ENCODE measurements at regions not wholly inside any gene's neighbourhood (a gene's known extent, or its start where the extent isn't known, plus 50 kb on each side); places are given as distances from the start of the nearest gene placed in this dataset.

GRCh38 chr7:156100086-156100485, 287.8 kb upstream of the SHH start:
- no peak for DNase-seq (ENCODE audit: low spot score)

DNA sequence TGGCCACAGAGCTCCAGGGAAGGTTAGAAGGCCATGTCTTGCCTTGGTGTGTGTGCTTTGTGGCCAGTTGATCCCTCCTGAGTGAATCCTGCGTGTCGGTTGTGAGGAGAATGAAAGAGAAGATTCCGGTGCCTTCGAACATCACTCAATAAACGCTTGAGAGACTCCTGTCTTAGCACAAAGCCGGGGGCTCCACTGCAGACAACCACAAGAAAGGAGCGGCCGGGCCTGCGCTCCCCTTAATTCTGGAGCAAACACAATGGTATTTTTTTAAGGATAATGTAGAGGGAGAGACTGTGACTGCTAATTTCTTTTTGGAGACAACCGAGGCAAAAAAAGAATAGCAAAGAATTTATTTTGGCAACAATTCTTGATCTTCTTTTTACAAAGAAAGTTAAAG, 286.8 kb upstream of the SHH start:
- DNase-seq (ENCODE audit: low spot score): no peak

DNA sequence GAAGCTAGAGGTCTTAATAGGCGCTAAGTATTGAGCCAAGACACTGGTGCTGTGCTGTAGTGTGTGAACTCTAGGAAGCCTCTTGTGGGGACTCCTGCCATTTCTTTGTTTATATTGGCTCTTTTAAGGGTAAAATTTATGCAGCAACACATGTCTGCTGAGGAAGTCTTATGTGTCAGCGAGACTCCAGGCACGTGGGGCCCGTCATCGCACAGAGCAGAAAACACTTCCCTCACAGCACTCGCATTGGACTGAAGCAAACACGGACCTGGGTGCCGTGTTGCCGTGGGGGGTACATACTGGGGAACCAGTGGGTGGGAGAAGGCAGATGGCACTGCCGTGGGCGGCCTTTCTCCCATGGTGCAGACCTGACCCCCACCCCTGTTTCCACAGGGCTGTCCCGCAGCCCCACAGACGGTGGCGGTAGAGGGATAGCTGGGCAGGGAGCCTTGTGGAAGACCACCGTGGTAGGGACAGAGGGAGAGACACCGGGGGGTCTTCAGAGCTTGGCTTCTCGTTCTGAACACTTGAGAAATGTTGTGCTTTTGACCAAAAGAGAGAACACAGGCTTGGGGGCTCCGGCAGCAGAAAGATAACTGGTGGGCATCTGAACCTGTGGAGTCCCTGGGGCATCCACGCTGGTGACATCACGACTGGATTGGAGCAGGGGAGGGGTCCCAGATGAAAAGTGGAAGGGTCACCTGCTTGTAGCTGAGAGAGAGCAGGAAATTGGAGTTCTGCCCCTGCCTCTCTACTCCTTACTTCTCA, 284.7 kb upstream of the SHH start:
- no peak for DNase-seq (ENCODE audit: low spot score)

- DNase-seq (ENCODE audit: low spot score): no peak
Measured at GRCh38 chr7:156095908-156096539, 283.8 kb upstream of the SHH start.

- DNase-seq (ENCODE audit: low spot score): no peak
Measured at GRCh38 chr7:156094350-156095146, 282.3 kb upstream of the SHH start.

- DNase-seq (ENCODE audit: low spot score): no peak
Measured at GRCh38 chr7:156092307-156092706, 280.0 kb upstream of the SHH start.

- DNase-seq (ENCODE audit: low spot score): no peak
Measured at GRCh38 chr7:156091519-156092080, 279.3 kb upstream of the SHH start.

- no peak for DNase-seq (ENCODE audit: low spot score)
Measured at GRCh38 chr7:156090988-156091387, 278.7 kb upstream of the SHH start.

- DNase-seq (ENCODE audit: low spot score): no peak
Measured at GRCh38 chr7:156089222-156089621, 277.0 kb upstream of the SHH start.

DNA sequence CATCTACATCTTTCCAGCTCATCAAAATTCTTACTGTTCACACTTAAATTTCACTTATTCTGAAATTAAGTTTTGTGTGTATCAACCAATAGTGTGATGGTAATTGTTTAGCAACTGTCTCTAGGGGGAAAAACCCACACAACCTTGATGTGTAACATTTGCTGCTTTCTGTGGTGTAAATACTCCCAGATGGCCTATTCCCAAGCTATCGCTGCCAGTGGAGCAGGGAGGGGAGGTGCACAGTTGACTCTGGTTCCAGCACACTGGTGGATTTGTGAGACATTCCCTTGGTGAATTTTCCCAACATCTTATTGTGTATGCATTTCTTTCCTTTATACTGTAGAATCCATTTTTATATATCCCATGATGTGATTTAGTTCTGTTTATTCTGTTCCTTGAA, 275.9 kb upstream of the SHH start:
- DNase-seq (ENCODE audit: low spot score): no peak

DNA sequence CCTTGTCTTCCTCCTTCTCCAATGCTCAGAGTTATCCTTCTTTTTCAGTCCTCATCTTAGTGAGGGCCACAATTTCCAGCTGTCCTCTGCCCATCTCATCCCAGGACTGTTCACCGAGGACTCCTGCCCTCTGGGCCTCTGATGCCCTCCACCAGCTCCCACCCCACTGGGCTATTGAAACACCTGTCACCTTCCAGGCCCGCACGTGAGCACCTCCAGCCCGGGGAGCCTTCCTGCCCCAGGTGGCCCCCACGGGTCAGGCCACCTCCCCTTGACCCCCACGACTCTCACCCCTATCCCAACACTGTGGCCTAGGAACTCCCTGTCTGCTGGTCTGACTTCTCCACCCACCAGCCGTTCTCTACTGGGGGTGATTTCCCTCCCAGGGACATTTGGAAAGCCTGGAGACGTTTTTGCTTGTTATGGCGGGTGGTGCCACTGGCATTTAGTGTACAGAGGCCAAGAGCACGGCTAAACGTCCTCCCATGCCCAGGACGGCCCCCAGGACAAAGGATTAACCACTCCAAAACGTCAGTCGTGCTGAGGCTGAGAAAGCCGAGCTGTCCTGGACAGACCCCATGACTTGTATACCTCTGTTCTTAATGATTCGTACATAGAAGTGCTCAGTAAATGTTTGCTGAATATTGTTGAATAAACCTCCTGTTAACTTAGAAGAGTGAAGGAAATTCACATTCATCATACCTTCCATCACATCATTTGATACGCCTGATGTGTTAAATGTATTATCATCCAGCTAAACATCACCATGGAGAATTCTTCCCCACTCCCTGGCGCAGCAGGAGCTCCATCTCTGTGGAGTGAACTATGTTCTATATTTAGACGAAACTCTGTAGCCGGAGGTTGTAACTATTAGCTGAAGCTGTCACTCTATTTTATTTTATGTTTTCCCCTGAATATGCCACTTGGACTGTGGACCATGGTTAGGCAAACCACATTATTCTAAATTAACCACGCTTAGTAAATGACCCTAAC, 270.1 kb upstream of the SHH start:
- DNase-seq (ENCODE audit: low spot score): no peak

DNA sequence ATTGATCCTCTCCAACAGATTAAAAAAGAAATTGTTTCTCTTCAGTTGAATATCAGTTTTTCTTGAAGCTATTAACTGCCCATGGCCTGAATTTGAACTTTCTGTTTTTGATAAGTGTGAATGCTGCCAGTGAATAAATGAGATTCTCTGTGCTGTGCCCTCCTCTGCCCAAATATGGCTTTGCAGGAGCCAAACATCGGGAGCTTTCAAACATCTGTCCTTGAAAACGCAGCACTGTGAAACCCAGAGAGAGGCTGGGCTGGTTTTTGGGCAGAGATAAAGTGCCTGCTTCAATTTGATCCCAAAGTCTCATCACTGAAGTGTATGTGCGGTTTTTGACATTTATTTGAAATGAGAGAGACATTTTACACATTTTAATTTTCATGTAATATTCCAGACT, 268.3 kb upstream of the SHH start:
- no peak for DNase-seq (ENCODE audit: low spot score)

- no peak for DNase-seq (ENCODE audit: low spot score)
Measured at GRCh38 chr7:156080046-156080445, 267.8 kb upstream of the SHH start.

GRCh38 chr7:156079156-156079555, 266.9 kb upstream of the SHH start:
- DNase-seq (ENCODE audit: low spot score): no peak

- no peak for DNase-seq (ENCODE audit: low spot score)
Measured at GRCh38 chr7:156074982-156075615, 262.8 kb upstream of the SHH start.

- no peak for DNase-seq (ENCODE audit: low spot score)
Measured at GRCh38 chr7:156074084-156074483, 261.8 kb upstream of the SHH start.

DNA sequence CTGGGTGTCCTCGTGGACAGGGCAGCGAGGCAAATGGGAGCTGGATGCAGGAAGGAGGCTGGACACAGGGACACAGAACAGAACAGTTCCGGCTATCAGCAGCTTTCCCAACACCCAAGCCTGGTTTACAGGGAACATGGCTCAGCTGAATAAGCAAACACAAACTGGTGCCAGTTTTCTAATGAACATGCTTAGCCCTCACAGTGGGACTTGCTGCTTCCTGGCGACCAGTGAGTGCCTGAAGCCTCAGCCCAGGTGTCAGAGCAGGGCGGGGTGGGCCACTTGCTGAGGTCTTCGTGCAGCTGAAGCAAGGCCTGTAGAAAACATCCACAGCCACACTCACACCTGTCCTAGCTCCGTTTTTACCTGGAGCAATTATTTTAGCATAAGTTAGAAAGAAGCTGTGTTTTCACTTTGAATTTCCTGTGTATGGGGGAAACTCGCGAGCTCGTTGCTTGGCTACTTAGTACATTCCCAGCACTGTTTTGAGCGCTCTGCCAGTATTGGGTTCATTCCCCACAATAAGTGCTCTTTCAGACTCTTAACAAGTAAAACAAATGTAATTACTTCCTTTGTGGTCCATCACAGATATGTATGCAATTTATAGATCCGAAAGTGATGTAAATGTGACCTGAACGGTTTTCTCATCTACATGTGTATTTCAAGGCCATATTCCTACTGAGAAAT, 261.2 kb upstream of the SHH start:
- DNase-seq (ENCODE audit: low spot score): no peak

DNA sequence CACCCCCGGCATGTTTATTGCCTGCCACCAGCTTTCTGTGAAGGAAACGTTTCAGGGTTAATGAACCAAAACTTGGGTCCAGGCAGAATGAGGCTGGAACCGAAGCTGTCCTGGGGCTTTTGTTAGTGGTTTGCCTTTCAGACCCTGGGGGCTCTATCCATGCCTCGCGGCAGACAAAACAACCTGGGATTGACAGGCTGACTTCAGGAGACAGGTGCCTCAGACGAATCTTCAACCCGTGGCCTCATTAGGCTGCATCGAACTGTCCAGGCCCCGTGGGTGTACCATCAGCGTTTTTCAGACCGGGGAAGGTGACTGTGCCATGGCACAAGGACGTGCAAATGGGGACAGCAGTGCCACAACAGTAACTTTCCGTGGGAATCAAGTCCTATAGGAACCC, 259.3 kb upstream of the SHH start:
- no peak for DNase-seq (ENCODE audit: low spot score)

GRCh38 chr7:156069891-156070290, 257.6 kb upstream of the SHH start:
- DNase-seq (ENCODE audit: low spot score): no peak

DNA sequence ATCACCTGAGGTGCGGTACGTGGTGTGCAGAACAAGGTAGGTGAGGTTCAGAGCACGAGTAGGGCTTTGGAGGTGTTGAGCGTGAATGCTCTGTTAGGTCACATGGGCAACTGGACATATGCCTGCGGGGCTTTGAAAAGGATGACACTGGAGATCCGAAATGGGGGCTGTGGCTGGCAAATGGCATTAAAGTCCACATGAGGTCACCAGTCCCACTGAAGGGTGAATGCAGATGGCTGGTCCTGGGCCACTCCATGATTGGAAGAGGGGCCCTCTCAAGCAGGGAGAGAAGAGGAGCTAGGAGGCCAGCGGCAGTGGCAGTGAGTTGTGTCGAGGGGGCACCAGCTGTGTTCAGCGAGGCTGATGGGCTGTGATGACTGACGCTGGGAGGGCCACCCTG, 254.9 kb upstream of the SHH start:
- no peak for DNase-seq (ENCODE audit: low spot score)
